ENCODE measurements at regions not wholly inside any gene's neighbourhood (a gene's known extent, or its start where the extent isn't known, plus 50 kb on each side); places are given as distances from the start of the nearest gene placed in this dataset.

- TF ChIP-seq CTCF (IDR thresholded peaks at IDR 0.05; ENCODE audit: low read length) (no peak), EZH2 (IDR thresholded peaks at IDR 0.05; ENCODE audit: borderline replicate concordance, low read length) (no peak)
Observed at GRCh38 chr10:71011141-71011540, 122.8 kb upstream of the PCBD1 start.
